HG03460 (cell line): ENCODE measurements at regions not wholly inside any gene's neighbourhood (a gene's known extent, or its start where the extent isn't known, plus 50 kb on each side); places are given as distances from the start of the nearest gene placed in this dataset.

Experiments
- ATAC-seq: cut with Tn5 transposase; IDR thresholded peaks from one replicate; pipeline ENCODE4 v1.9.1; 2021; ENCODE audit not compliant: unreplicated experiment

- ATAC-seq = no peak
Measured at GRCh38 chr9:89744730-89745129, 139.9 kb downstream of the GADD45G start.

- ATAC-seq = no peak
Measured at GRCh38 chr9:89745601-89746376, 141.0 kb downstream of the GADD45G start.

DNA sequence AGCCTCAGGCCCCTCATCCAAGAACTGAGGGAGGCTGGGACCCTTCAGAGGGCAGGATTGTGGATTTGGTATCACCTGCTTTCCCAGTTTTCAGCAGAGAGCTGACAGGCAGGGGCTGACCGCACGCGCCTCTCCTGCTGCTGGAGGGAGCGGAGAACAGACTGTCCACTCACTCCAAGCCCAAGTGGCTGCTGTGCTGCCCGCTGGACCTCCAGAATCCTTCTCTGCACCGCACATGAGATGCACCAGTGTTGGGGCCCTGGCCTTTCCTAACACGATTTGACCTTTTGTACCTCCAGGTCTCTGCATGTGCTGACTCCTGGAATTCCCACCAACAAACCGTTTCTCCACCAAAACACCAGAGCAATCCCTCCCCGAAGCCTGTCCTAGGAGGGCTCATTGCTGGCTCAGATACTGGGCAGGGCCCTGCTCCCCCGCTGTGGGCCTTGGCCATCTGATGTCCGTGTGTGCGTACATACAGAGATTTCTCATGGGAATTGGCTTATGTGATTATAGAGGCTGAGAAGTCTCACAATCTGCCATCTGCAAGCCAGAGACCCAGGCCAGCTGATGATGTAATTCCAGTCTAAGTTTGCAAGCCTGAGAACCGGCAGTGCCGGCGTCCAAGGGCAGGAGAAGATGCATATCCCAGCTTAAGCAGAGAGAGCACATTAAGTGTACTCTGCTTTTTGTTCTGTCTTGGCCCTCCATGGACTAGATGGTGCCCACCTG lies 141.7 kb downstream of the GADD45G start:
- no peak for ATAC-seq

GRCh38 chr9:89747596-89747995 lies 142.8 kb downstream of the GADD45G start:
- no peak for ATAC-seq

DNA sequence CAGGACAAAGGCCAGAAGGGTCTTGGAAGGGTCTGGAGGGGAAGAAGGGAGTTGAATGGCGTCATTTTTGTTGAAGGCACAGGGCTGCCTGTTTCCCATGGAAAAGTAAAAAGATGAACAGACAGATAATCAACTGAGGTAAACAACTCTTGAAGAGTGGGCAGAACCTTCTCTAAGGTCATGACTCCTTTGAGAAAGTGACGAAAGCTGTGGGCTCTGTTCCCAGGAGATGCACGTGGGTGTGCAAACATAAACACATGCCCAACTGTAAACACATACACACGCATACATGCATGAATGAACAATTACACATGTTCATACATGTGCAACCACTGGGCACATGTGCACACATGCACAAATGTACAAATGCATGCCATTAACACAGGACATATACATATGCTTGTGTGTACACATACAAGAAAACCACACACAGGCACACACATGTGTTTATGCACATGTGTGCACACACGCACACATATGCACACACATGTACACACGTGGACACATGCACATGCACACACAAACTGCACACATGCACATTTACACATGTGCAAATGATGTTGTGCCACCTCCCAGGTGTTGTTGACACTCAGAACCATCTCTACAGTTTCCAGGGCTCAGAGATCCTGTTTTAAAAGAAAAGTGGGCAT lies 143.3 kb downstream of the GADD45G start:
- no peak for ATAC-seq

- no peak for ATAC-seq
Measured at GRCh38 chr9:89748831-89749499, 144.2 kb downstream of the GADD45G start.

GRCh38 chr9:89749500-89750116 lies 144.8 kb downstream of the GADD45G start:
- no peak for ATAC-seq

GRCh38 chr9:89750117-89750791 lies 145.4 kb downstream of the GADD45G start:
- ATAC-seq = no peak

GRCh38 chr9:89751079-89751825 lies 146.4 kb downstream of the GADD45G start:
- no peak for ATAC-seq

DNA sequence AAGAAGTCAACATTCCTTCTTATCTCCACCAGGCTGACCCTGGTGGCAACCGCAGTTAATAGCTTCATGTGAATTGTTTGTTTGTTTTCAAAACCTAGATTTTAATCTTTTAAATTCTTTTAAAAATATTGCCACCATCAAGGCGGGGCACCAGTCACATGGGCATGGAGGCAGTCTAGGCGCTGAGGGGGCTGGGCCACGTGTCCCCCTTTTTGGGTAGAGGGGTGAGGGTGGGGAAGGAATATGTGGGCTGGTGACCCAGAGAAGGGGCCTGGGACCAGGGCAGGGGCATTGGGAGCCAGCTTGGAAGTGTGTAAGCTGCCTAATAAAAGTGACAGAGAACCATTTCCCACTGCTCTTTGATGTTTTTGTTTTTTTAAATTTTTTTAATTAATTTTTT lies 147.3 kb downstream of the GADD45G start:
- ATAC-seq = no peak

- ATAC-seq = no peak
Measured at GRCh38 chr9:89753472-89754055, 148.8 kb downstream of the GADD45G start.

GRCh38 chr9:89754193-89754592 lies 149.4 kb downstream of the GADD45G start:
- ATAC-seq = no peak

DNA sequence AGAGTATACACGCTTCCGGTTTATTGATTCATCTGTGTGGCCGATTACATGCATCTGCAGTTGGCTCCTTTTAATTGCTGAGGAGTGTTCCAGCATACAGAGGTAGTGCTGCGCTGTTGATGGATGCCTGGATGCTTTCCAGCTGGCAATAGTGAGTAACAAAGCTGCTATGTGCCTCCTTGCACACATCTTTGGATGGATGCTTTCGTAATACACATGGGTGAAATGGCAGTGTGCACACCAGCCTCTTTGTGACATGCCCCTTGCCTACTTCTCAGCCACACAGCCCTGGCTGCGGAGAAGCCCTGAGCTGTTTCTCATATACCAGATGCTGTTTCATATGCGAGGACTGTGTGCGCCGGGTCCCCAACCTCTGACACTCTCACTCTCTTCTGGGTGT lies 151.0 kb downstream of the GADD45G start:
- no peak for ATAC-seq

DNA sequence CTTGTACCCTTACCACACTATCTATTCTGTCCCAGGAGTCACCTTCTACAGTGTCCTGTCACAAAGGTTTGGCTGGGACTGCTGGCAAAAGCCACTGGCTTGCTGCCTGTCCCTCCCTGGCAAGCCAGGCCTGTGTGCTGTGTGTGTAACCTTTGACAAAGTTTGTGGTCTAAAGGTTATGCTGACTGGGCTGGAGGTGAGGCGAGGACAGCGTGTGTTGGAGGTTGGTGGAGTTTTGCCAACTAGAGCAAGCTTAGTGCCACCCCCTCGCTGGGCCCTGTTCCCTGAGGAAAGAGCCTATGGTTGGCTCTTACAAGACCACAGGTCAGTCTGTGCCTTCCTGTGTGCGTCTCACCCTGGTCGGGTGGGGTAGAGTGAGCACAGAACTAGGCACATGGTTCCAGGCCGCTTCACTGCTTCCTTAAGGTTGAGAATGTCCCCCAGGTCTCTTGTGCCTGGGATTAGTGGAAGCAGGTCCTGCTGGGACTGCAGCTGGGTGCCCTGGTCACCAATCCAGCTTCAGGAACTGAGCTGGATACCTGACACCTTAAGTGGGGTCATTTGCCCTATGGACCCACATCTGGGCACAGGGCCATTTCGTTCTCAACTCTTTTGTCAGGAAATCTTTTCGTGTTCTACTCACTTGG lies 152.2 kb downstream of the GADD45G start:
- no peak for ATAC-seq

- no peak for ATAC-seq
Measured at GRCh38 chr9:89757776-89758528, 153.1 kb downstream of the GADD45G start.

DNA sequence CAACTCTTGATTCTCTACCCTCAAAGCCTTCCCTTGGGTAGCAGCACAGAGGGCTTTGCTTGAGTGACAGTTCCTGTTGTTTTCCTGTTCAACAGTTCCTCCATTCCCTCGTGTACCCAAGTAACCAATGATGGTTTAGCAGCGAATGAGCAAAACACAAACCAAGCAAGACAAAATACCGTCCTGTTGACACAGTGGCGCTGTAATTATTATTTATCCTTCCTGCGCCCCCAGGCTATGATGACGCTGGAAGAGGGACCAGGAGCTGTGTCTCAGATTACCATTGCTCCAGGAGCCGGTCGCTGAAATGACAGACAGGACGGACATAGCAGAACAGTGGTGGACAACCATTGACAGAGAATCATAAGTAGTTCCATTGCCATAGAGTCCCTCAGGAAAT lies 154.8 kb downstream of the GADD45G start:
- ATAC-seq = no peak

GRCh38 chr9:89760123-89760522 lies 155.3 kb downstream of the GADD45G start:
- no peak for ATAC-seq

GRCh38 chr9:89764217-89764616 lies 159.4 kb downstream of the GADD45G start:
- ATAC-seq = no peak
